Astrocyte (in vitro differentiated cells and primary cell): ENCODE measurements at regions not wholly inside any gene's neighbourhood (a gene's known extent, or its start where the extent isn't known, plus 50 kb on each side); places are given as distances from the start of the nearest gene placed in this dataset.

Experiments used
- DNase-seq: peaks from one replicate; pipeline ENCODE4 v3.0.0-alpha.2; 2010; ENCODE audit warnings: low read depth
- FAIRE-seq: peaks from 2 replicates; lab custom pipeline; 2011; peaks lifted over from hg19 to GRCh38; lab: Jason Lieb, UNC
- H2AFZ ChIP-seq: 2 replicates; pipeline ENCODE4 v1.6.0; 2012; ENCODE audit warnings: low read depth, low read length, inconsistent platforms
- H3K27ac ChIP-seq: 2 replicates; pipeline ENCODE4 v1.5.1; 2011; ENCODE audit warnings: low read depth, low read length, inconsistent platforms
- H3K27me3 ChIP-seq: 2 replicates; pipeline ENCODE4 v1.6.0; 2011; ENCODE audit warnings: low read length, inconsistent platforms; ENCODE audit not compliant: insufficient read depth
- H3K36me3 ChIP-seq: 2 replicates; pipeline ENCODE4 v1.5.1; 2011; ENCODE audit warnings: low read length, inconsistent platforms; ENCODE audit not compliant: insufficient read depth
- H3K4me1 ChIP-seq: 2 replicates; pipeline ENCODE4 v1.5.1; 2011; ENCODE audit warnings: low read length, inconsistent platforms; ENCODE audit not compliant: insufficient read depth
- H3K4me2 ChIP-seq: 2 replicates; pipeline ENCODE4 v1.6.0; 2012; ENCODE audit warnings: low read length, inconsistent platforms
- H3K4me3 ChIP-seq: 2 replicates; pipeline ENCODE4 v1.5.1; 2011; ENCODE audit warnings: low read depth, mild to moderate bottlenecking, low read length, inconsistent platforms; ENCODE audit not compliant: insufficient read depth
- H3K79me2 ChIP-seq: 2 replicates; pipeline ENCODE4 v1.6.0; 2012; ENCODE audit warnings: mild to moderate bottlenecking, low read length, inconsistent platforms; ENCODE audit not compliant: insufficient read depth
- H3K9ac ChIP-seq: 2 replicates; pipeline ENCODE4 v1.6.0; 2012; ENCODE audit warnings: mild to moderate bottlenecking, low read length, inconsistent platforms
- H3K9me3 ChIP-seq: 2 replicates; pipeline ENCODE4 v1.5.1; 2012; ENCODE audit warnings: low read depth, mild to moderate bottlenecking, low read length, inconsistent platforms; ENCODE audit not compliant: insufficient read depth
- H4K20me1 ChIP-seq: 2 replicates; pipeline ENCODE4 v1.6.0; 2012; ENCODE audit warnings: low read length, inconsistent platforms; ENCODE audit not compliant: insufficient read depth
- H3K27ac Mint-ChIP-seq: one replicate; pipeline ENCODE4 v1.8.0; 2021; ENCODE audit warnings: mild to moderate bottlenecking, mixed read lengths; ENCODE audit not compliant: unreplicated experiment
- H3K27me3 Mint-ChIP-seq: one replicate; pipeline ENCODE4 v1.8.0; 2021; ENCODE audit warnings: low read depth, mixed read lengths; ENCODE audit not compliant: unreplicated experiment
- H3K36me3 Mint-ChIP-seq: one replicate; pipeline ENCODE4 v1.8.0; 2021; ENCODE audit warnings: low read depth, mixed read lengths; ENCODE audit not compliant: unreplicated experiment
- H3K4me1 Mint-ChIP-seq: one replicate; pipeline ENCODE4 v1.8.0; 2021; ENCODE audit warnings: low read depth, mixed read lengths; ENCODE audit not compliant: unreplicated experiment
- H3K4me3 Mint-ChIP-seq: one replicate; pipeline ENCODE4 v1.8.0; 2021; ENCODE audit warnings: mild to moderate bottlenecking, moderate library complexity, mixed read lengths; ENCODE audit not compliant: unreplicated experiment
- H3K9me3 Mint-ChIP-seq: one replicate; pipeline ENCODE4 v1.8.0; 2021; ENCODE audit warnings: mild to moderate bottlenecking, mixed read lengths; ENCODE audit not compliant: unreplicated experiment
- CTCF ChIP-seq: IDR thresholded peaks from 2 replicates; pipeline ENCODE4 v1.5.1; 2011; ENCODE audit warnings: low read depth, mild to moderate bottlenecking, inconsistent platforms, low read length, moderate library complexity; ENCODE audit not compliant: insufficient read depth
- EZH2 ChIP-seq: IDR thresholded peaks from 2 replicates; pipeline ENCODE4 v1.6.1; 2012; ENCODE audit warnings: mild to moderate bottlenecking, low read length, inconsistent platforms; ENCODE audit not compliant: insufficient read depth

GRCh38 chr22:48754611-48755058 is 1073.0 kb downstream of the BRD1 start:
- H3K4me2 ChIP-seq = no peak overlapping the region
- H3K27ac ChIP-seq = no peak overlapping the region
- no peak overlapping the region for H3K4me3 ChIP-seq
- peaks cover 33% of the 10 kb centered on the region for H3K27me3 Mint-ChIP-seq
- peaks cover 3% of the 10 kb centered on the region for H3K9me3 ChIP-seq
- H3K4me3 Mint-ChIP-seq = no peak overlapping the region
- peaks cover 2% of the 10 kb centered on the region for H3K4me1 Mint-ChIP-seq
- no peaks in the 10 kb centered on the region for H3K79me2 ChIP-seq
- no peaks in the 10 kb centered on the region for H3K4me1 ChIP-seq
- H2AFZ ChIP-seq = no peak overlapping the region
- H4K20me1 ChIP-seq = no peaks in the 10 kb centered on the region
- H3K9ac ChIP-seq = no peak overlapping the region
- no peak overlapping the region for H3K27ac Mint-ChIP-seq
- H3K36me3 ChIP-seq = no peaks in the 10 kb centered on the region
- H3K9me3 Mint-ChIP-seq = peaks cover 2% of the 10 kb centered on the region
- TF ChIP-seq EZH2 (no peak), CTCF (no peak)
- FAIRE-seq = no peak
- H3K27me3 ChIP-seq = no peaks in the 10 kb centered on the region
- H3K36me3 Mint-ChIP-seq = no peaks in the 10 kb centered on the region
- no peak for DNase-seq

GRCh38 chr22:48753752-48754517 is 1073.7 kb downstream of the BRD1 start:
- H3K36me3 Mint-ChIP-seq = no peaks in the 10 kb centered on the region
- no peak overlapping the region for H3K27ac Mint-ChIP-seq
- H3K27me3 Mint-ChIP-seq = peaks cover 33% of the 10 kb centered on the region
- peaks cover 2% of the 10 kb centered on the region for H3K4me1 Mint-ChIP-seq
- Histone ChIP-seq H3K4me1 (no peaks in the 10 kb centered on the region), H2AFZ (no peak overlapping the region), H3K36me3 (no peaks in the 10 kb centered on the region), H3K9me3 (peaks cover 3% of the 10 kb centered on the region), H3K27ac (no peak overlapping the region), H3K79me2 (no peaks in the 10 kb centered on the region), H3K9ac (no peak overlapping the region), H4K20me1 (no peaks in the 10 kb centered on the region), H3K4me2 (no peak overlapping the region), H3K27me3 (no peaks in the 10 kb centered on the region), H3K4me3 (no peak overlapping the region)
- peaks cover 2% of the 10 kb centered on the region for H3K9me3 Mint-ChIP-seq
- no peak for FAIRE-seq
- DNase-seq = no peak
- no peak for TF ChIP-seq CTCF
- no peak overlapping the region for H3K4me3 Mint-ChIP-seq

- H3K36me3 Mint-ChIP-seq = no peaks in the 10 kb centered on the region
- H3K9me3 ChIP-seq = no peaks in the 10 kb centered on the region
- no peaks in the 10 kb centered on the region for H3K79me2 ChIP-seq
- no peaks in the 10 kb centered on the region for H3K36me3 ChIP-seq
- peaks cover 2% of the 10 kb centered on the region for H3K4me1 Mint-ChIP-seq
- no peaks in the 10 kb centered on the region for H4K20me1 ChIP-seq
- no peaks in the 10 kb centered on the region for H3K4me1 ChIP-seq
- no peak overlapping the region for H3K4me2 ChIP-seq
- DNase-seq (no peak), FAIRE-seq (no peak)
- H3K27ac Mint-ChIP-seq = no peak overlapping the region
- H3K4me3 Mint-ChIP-seq = no peak overlapping the region
- H3K27ac ChIP-seq = no peak overlapping the region
- H3K9ac ChIP-seq = no peak overlapping the region
- peaks cover 32% of the 10 kb centered on the region for H3K27me3 Mint-ChIP-seq
- H3K4me3 ChIP-seq = no peak overlapping the region
- no peaks in the 10 kb centered on the region for H3K27me3 ChIP-seq
- TF ChIP-seq EZH2 (no peak), CTCF (no peak)
- no peak overlapping the region for H2AFZ ChIP-seq
- H3K9me3 Mint-ChIP-seq = peaks cover 2% of the 10 kb centered on the region
These were observed 1074.3 kb downstream of the BRD1 start for GRCh38 chr22:48753381-48753730.
